Caco-2 (cell line): ENCODE measurements at regions not wholly inside any gene's neighbourhood (a gene's known extent, or its start where the extent isn't known, plus 50 kb on each side); places are given as distances from the start of the nearest gene placed in this dataset.

Source experiments
- BruUV-seq: library from RNA; stranded (reverse); fragments of 400-500 nt; replicated peaks from 2 replicates; lab custom pipeline; 2021; lab: Mats Ljungman, UMichigan
- CTCF ChIA-PET: fragments of 300-600 bp; sonication (Branson Sonifier 250); formaldehyde crosslinking; loops from one replicate; lab custom pipeline; 2022; ENCODE audit warnings: antibody characterized with exemption; lab: Charles Lee
- POLR2A ChIA-PET: fragments of 300-600 bp; sonication (Branson Sonifier 250); formaldehyde crosslinking; loops from one replicate; lab custom pipeline; 2022; ENCODE audit warnings: antibody characterized with exemption; lab: Charles Lee
- DNase-seq, 2 experiments: peaks; one replicate each; pipeline versions ENCODE4 v3.0.0 to v3.0.0-alpha.2; 2020 to 2022
- H3K27me3 ChIP-seq: replicated peaks from 2 replicates; pipeline ENCODE4 v1.6.0; 2011; ENCODE audit warnings: low read length; ENCODE audit not compliant: control insufficient read depth, insufficient read depth
- H3K36me3 ChIP-seq: 2 replicates; pipeline ENCODE4 v1.5.1; 2011; ENCODE audit warnings: low read length; ENCODE audit not compliant: control insufficient read depth, insufficient read depth
- H3K4me1 ChIP-seq: fragments of 250-450 bp; sonication (Bioruptor Pico); 2 replicates; pipeline ENCODE4 v1.5.1; 2020; ENCODE audit warnings: mild to moderate bottlenecking
- H3K4me3 ChIP-seq: 2 replicates; pipeline ENCODE4 v1.5.1; 2011; ENCODE audit warnings: low read depth, mild to moderate bottlenecking, control low read depth, low read length
- H3K9me3 ChIP-seq: fragments of 250-450 bp; sonication (Bioruptor Pico); 2 replicates; pipeline ENCODE4 v1.5.1; 2020; ENCODE audit warnings: mild to moderate bottlenecking, moderate library complexity
- H3K27ac Mint-ChIP-seq: one replicate; pipeline ENCODE4 v1.8.0; 2022; ENCODE audit warnings: mixed read lengths; ENCODE audit not compliant: unreplicated experiment
- H3K27me3 Mint-ChIP-seq: one replicate; pipeline ENCODE4 v1.8.0; 2022; ENCODE audit warnings: mixed read lengths; ENCODE audit not compliant: insufficient read depth, unreplicated experiment
- H3K36me3 Mint-ChIP-seq: one replicate; pipeline ENCODE4 v1.8.0; 2022; ENCODE audit warnings: mild to moderate bottlenecking, mixed read lengths; ENCODE audit not compliant: insufficient read depth, unreplicated experiment
- H3K4me1 Mint-ChIP-seq: one replicate; pipeline ENCODE4 v1.8.0; 2022; ENCODE audit warnings: low read depth, mixed read lengths; ENCODE audit not compliant: unreplicated experiment
- H3K4me3 Mint-ChIP-seq: one replicate; pipeline ENCODE4 v1.8.0; 2022; ENCODE audit warnings: mild to moderate bottlenecking, moderate library complexity, mixed read lengths; ENCODE audit not compliant: unreplicated experiment
- H3K9me3 Mint-ChIP-seq: one replicate; pipeline ENCODE4 v1.8.0; 2022; ENCODE audit warnings: mixed read lengths; ENCODE audit not compliant: unreplicated experiment
- CTCF ChIP-seq, 2 experiments: fragments of 200-600 bp in 1 of 2; IDR thresholded peaks; 1 replicate in 1 of 2; 2 replicates in 1 of 2; pipeline versions ENCODE4 v1.5.1 to v1.8.0; 2011 to 2022; ENCODE audit warnings: antibody characterized with exemption in 1 of 2, control low read depth in 1 of 2, inconsistent platforms in 1 of 2, low read depth in 1 of 2, low read length in 1 of 2, mild to moderate bottlenecking in 1 of 2, moderate library complexity in 1 of 2; ENCODE audit not compliant: insufficient read depth in 1 of 2, severe bottlenecking in 1 of 2, unreplicated experiment in 1 of 2
- intact Hi-C: fragments of 100-400 bp; cut with micrococcal nuclease; formaldehyde crosslinking; loops from one replicate; pipeline ENCODE4 v1.10.0; 2022; ENCODE audit not compliant: unreplicated experiment

- ChIA-PET POLR2A (no interaction called here), CTCF (interaction anchor here (0.7 kb wide), 1 partner anchor 16 kb away, joined by 3 read pairs; no protein-coding TSS in a partner anchor)
- Histone ChIP-seq H3K9me3 (no peaks in the 10 kb centered on the region), H3K27me3 (no peaks in the 10 kb centered on the region), H3K4me3 (no peak overlapping the region), H3K4me1 (no peaks in the 10 kb centered on the region), H3K36me3 (no peaks in the 10 kb centered on the region)
- H3K4me3 Mint-ChIP-seq = no peak overlapping the region
- H3K9me3 Mint-ChIP-seq = no peaks in the 10 kb centered on the region
- no TSS peak for BruUV-seq
- TF ChIP-seq CTCF (IDR thresholded peaks at IDR 0.05; ENCODE audit: insufficient read depth in 1 of 2, low read depth in 1 of 2, low read length in 1 of 2, severe bottlenecking in 1 of 2, unreplicated experiment in 1 of 2) = no peak
- intact Hi-C loops = no loop called here
- no peak for DNase-seq
- no peaks in the 10 kb centered on the region for H3K4me1 Mint-ChIP-seq
- H3K27ac Mint-ChIP-seq = no peak overlapping the region
- H3K27me3 Mint-ChIP-seq = peaks cover 4% of the 10 kb centered on the region
- H3K36me3 Mint-ChIP-seq = no peaks in the 10 kb centered on the region
Measured at GRCh38 chr13:105426441-105426840, 1109.0 kb downstream of the EFNB2 start.

GRCh38 chr13:105414639-105415038, 1120.8 kb downstream of the EFNB2 start:
- no peaks in the 10 kb centered on the region for H3K9me3 Mint-ChIP-seq
- H3K4me3 Mint-ChIP-seq = no peak overlapping the region
- BruUV-seq = no TSS peak
- H3K27me3 Mint-ChIP-seq = peaks cover 4% of the 10 kb centered on the region
- no peak overlapping the region for H3K27ac Mint-ChIP-seq
- no peaks in the 10 kb centered on the region for H3K36me3 Mint-ChIP-seq
- intact Hi-C loops = loop anchor here (10.0 kb wide), 1 partner anchor 1730 kb away; no protein-coding TSS in a partner anchor
- CTCF ChIA-PET = no interaction called here
- no peaks in the 10 kb centered on the region for H3K36me3 ChIP-seq
- H3K9me3 ChIP-seq = no peaks in the 10 kb centered on the region
- POLR2A ChIA-PET = no interaction called here
- H3K4me1 ChIP-seq = no peaks in the 10 kb centered on the region
- H3K27me3 ChIP-seq = no peaks in the 10 kb centered on the region
- DNase-seq = no peak
- no peak for TF ChIP-seq CTCF (IDR thresholded peaks at IDR 0.05; ENCODE audit: insufficient read depth in 1 of 2, low read depth in 1 of 2, low read length in 1 of 2, severe bottlenecking in 1 of 2, unreplicated experiment in 1 of 2)
- no peak overlapping the region for H3K4me3 ChIP-seq
- H3K4me1 Mint-ChIP-seq = no peaks in the 10 kb centered on the region

- CTCF ChIA-PET = no interaction called here
Measured at GRCh38 chr13:105412171-105412570, 1123.3 kb downstream of the EFNB2 start.

More at GRCh38 chr13:105412171-105412570, 1123.3 kb downstream of the EFNB2 start:
- no peaks in the 10 kb centered on the region for H3K27me3 ChIP-seq
- H3K4me3 ChIP-seq = no peak overlapping the region
- Mint-ChIP-seq H3K27me3 (peaks cover 1% of the 10 kb centered on the region), H3K9me3 (no peaks in the 10 kb centered on the region), H3K36me3 (no peaks in the 10 kb centered on the region), H3K4me1 (no peaks in the 10 kb centered on the region), H3K27ac (no peak overlapping the region), H3K4me3 (no peak overlapping the region)
- TF ChIP-seq CTCF (IDR thresholded peaks at IDR 0.05; ENCODE audit: insufficient read depth in 1 of 2, low read depth in 1 of 2, low read length in 1 of 2, severe bottlenecking in 1 of 2, unreplicated experiment in 1 of 2) = no peak
- no peaks in the 10 kb centered on the region for H3K36me3 ChIP-seq
- POLR2A ChIA-PET = no interaction called here
- intact Hi-C loops = loop anchor here (10.0 kb wide), 1 partner anchor 1733 kb away; no protein-coding TSS in a partner anchor
- H3K4me1 ChIP-seq = no peaks in the 10 kb centered on the region
- no TSS peak for BruUV-seq
- no peak for DNase-seq
- no peaks in the 10 kb centered on the region for H3K9me3 ChIP-seq
